H9 (cell line): ENCODE measurements at regions not wholly inside any gene's neighbourhood (a gene's known extent, or its start where the extent isn't known, plus 50 kb on each side); places are given as distances from the start of the nearest gene placed in this dataset.

Experiments
- DNase-seq: peaks from one replicate; pipeline ENCODE4 v3.0.0-alpha.2; 2017
- H2AFZ ChIP-seq: one replicate; pipeline ENCODE4 v1.6.1; 2013; ENCODE audit warnings: mild to moderate bottlenecking, low read length, control low read depth, moderate library complexity
- H2AK5ac ChIP-seq: 2 replicates; pipeline ENCODE4 v1.6.1; 2013; ENCODE audit warnings: low read length, control low read depth, mixed read lengths; ENCODE audit not compliant: insufficient read length
- H2BK120ac ChIP-seq: one replicate; pipeline ENCODE4 v1.6.1; 2013; ENCODE audit warnings: low read depth, mild to moderate bottlenecking, low read length, control low read depth, inconsistent platforms; ENCODE audit not compliant: poor library complexity, severe bottlenecking
- H2BK12ac ChIP-seq: 2 replicates; pipeline ENCODE4 v1.6.1; 2013; ENCODE audit warnings: low read length, control low read depth, mixed read lengths, low read depth; ENCODE audit not compliant: insufficient read length
- H2BK15ac ChIP-seq: 2 replicates; pipeline ENCODE4 v1.6.1; 2013; ENCODE audit warnings: low read depth, low read length, control low read depth
- H2BK20ac ChIP-seq: one replicate; pipeline ENCODE4 v1.6.1; 2013; ENCODE audit warnings: low read depth, mild to moderate bottlenecking, low read length, control low read depth, inconsistent platforms; ENCODE audit not compliant: poor library complexity, severe bottlenecking
- H2BK5ac ChIP-seq: 2 replicates; pipeline ENCODE4 v1.6.1; 2013; ENCODE audit warnings: low read length, control low read depth, mixed read lengths; ENCODE audit not compliant: insufficient read length
- H3K14ac ChIP-seq: 2 replicates; pipeline ENCODE4 v1.6.1; 2013; ENCODE audit warnings: low read length, control low read depth; ENCODE audit not compliant: insufficient read depth
- H3K18ac ChIP-seq: 2 replicates; pipeline ENCODE4 v1.6.1; 2013; ENCODE audit warnings: low read depth, mild to moderate bottlenecking, mixed read lengths, low read length, control low read depth; ENCODE audit not compliant: insufficient read length
- H3K23ac ChIP-seq: 2 replicates; pipeline ENCODE4 v1.6.1; 2013; ENCODE audit warnings: low read length, control low read depth, mixed read lengths, low read depth; ENCODE audit not compliant: insufficient read length
- H3K23me2 ChIP-seq: 2 replicates; pipeline ENCODE4 v1.6.1; 2013; ENCODE audit warnings: low read depth, mild to moderate bottlenecking, mixed read lengths, low read length, control low read depth; ENCODE audit not compliant: insufficient read length, poor library complexity, severe bottlenecking
- H3K27ac ChIP-seq: 2 replicates; pipeline ENCODE4 v1.5.1; 2013; ENCODE audit warnings: low read length, control low read depth, mixed read lengths, low read depth; ENCODE audit not compliant: insufficient read length
- H3K27me3 ChIP-seq: 2 replicates; pipeline ENCODE4 v1.6.1; 2013; ENCODE audit warnings: low read length, control low read depth, inconsistent platforms; ENCODE audit not compliant: insufficient read depth
- H3K4ac ChIP-seq: 2 replicates; pipeline ENCODE4 v1.6.1; 2013; ENCODE audit warnings: low read depth, mild to moderate bottlenecking, control low read depth, inconsistent platforms, low read length, moderate library complexity
- H3K4me1 ChIP-seq: 2 replicates; pipeline ENCODE4 v1.6.1; 2013; ENCODE audit warnings: low read length, control low read depth, inconsistent platforms; ENCODE audit not compliant: insufficient read depth
- H3K4me2 ChIP-seq: 2 replicates; pipeline ENCODE4 v1.6.1; 2013; ENCODE audit warnings: low read length, control low read depth, mixed read lengths; ENCODE audit not compliant: insufficient read length, insufficient read depth
- H3K56ac ChIP-seq: 2 replicates; pipeline ENCODE4 v1.6.1; 2013; ENCODE audit warnings: low read depth, mild to moderate bottlenecking, mixed read lengths, low read length, control low read depth; ENCODE audit not compliant: insufficient read length
- H3K79me1 ChIP-seq: 2 replicates; pipeline ENCODE4 v1.6.1; 2013; ENCODE audit warnings: low read depth, mild to moderate bottlenecking, moderate library complexity, low read length, control low read depth, inconsistent platforms; ENCODE audit not compliant: insufficient read depth, poor library complexity, severe bottlenecking
- H3K79me2 ChIP-seq: 2 replicates; pipeline ENCODE4 v1.6.1; 2013; ENCODE audit warnings: low read length, control low read depth, inconsistent platforms; ENCODE audit not compliant: insufficient read depth
- H3K9ac ChIP-seq: 2 replicates; pipeline ENCODE4 v1.6.1; 2013; ENCODE audit warnings: low read length, control low read depth, mixed read lengths; ENCODE audit not compliant: insufficient read length; ENCODE audit errors: extremely low read depth
- H3K9me3 ChIP-seq: one replicate; pipeline ENCODE4 v1.6.1; 2013; ENCODE audit warnings: low read depth, low read length, inconsistent platforms; ENCODE audit not compliant: control insufficient read depth
- H3T11ph ChIP-seq: one replicate; pipeline ENCODE4 v1.6.1; 2013; ENCODE audit warnings: mild to moderate bottlenecking, low read length, control low read depth, inconsistent platforms
- H4K20me1 ChIP-seq: one replicate; pipeline ENCODE4 v1.6.1; 2013; ENCODE audit not compliant: control insufficient read depth, insufficient read length, insufficient read depth
- H4K5ac ChIP-seq: 2 replicates; pipeline ENCODE4 v1.6.1; 2013; ENCODE audit warnings: low read depth, mild to moderate bottlenecking, mixed read lengths, low read length, control low read depth; ENCODE audit not compliant: insufficient read length
- H4K8ac ChIP-seq: replicated peaks from 2 replicates; pipeline ENCODE4 v1.6.1; 2013; ENCODE audit warnings: low read length, control low read depth, mixed read lengths, low read depth; ENCODE audit not compliant: insufficient read length
- H4K91ac ChIP-seq: 2 replicates; pipeline ENCODE4 v1.6.1; 2013; ENCODE audit warnings: low read depth, mild to moderate bottlenecking, moderate library complexity, mixed read lengths, low read length, control low read depth; ENCODE audit not compliant: insufficient read length
- H3K27ac Mint-ChIP-seq, 3 experiments: 2 replicates in 2 of 3; 3 replicates in 1 of 3; pipeline ENCODE4 v1.8.0; 2020 to 2021; ENCODE audit warnings: mixed read lengths in 3 of 3, mild to moderate bottlenecking in 1 of 3, moderate library complexity in 1 of 3
- H3K27me3 Mint-ChIP-seq: 2 replicates; pipeline ENCODE4 v1.8.0; 2021; ENCODE audit warnings: low read depth, mild to moderate bottlenecking, moderate library complexity, mixed read lengths
- H3K36me3 Mint-ChIP-seq, 3 experiments: 2 replicates in 2 of 3; 3 replicates in 1 of 3; pipeline ENCODE4 v1.8.0; 2020 to 2021; ENCODE audit warnings: low read depth in 3 of 3, mixed read lengths in 3 of 3; ENCODE audit not compliant: insufficient read depth in 1 of 3
- H3K4me1 Mint-ChIP-seq, 2 experiments: 2 replicates each; pipeline ENCODE4 v1.8.0; 2020; ENCODE audit warnings: mixed read lengths in 2 of 2
- H3K4me3 Mint-ChIP-seq, 2 experiments: 2 replicates in 1 of 2; 3 replicates in 1 of 2; pipeline ENCODE4 v1.8.0; 2020 to 2021; ENCODE audit warnings: mild to moderate bottlenecking in 2 of 2, mixed read lengths in 2 of 2, moderate library complexity in 1 of 2
- H3K9me3 Mint-ChIP-seq, 2 experiments: 2 replicates in 1 of 2; 3 replicates in 1 of 2; pipeline ENCODE4 v1.8.0; 2020; ENCODE audit warnings: mild to moderate bottlenecking in 2 of 2, mixed read lengths in 2 of 2, moderate library complexity in 1 of 2
- WGBS: extraction: QIAGEN DNeasy Blood & Tissue Kit; methylation state at CpG from one replicate; pipeline ENCODE4 v1.1.7; 2013; ENCODE audit warnings: missing lambda C conversion rate, low lambda C conversion rate, mixed read lengths; ENCODE audit not compliant: insufficient read length; ENCODE audit errors: extremely low coverage; 5-methylcytosine and 5-hydroxymethylcytosine counted together
- TF ChIP-seq, protein P1 (sequence below): fragments of 200-600 bp; sonication (generic); conservative IDR thresholded peaks from 3 replicates; pipeline ENCODE4 v1.8.0; 2021; ENCODE audit warnings: antibody characterized with exemption, mild to moderate bottlenecking

DNA sequence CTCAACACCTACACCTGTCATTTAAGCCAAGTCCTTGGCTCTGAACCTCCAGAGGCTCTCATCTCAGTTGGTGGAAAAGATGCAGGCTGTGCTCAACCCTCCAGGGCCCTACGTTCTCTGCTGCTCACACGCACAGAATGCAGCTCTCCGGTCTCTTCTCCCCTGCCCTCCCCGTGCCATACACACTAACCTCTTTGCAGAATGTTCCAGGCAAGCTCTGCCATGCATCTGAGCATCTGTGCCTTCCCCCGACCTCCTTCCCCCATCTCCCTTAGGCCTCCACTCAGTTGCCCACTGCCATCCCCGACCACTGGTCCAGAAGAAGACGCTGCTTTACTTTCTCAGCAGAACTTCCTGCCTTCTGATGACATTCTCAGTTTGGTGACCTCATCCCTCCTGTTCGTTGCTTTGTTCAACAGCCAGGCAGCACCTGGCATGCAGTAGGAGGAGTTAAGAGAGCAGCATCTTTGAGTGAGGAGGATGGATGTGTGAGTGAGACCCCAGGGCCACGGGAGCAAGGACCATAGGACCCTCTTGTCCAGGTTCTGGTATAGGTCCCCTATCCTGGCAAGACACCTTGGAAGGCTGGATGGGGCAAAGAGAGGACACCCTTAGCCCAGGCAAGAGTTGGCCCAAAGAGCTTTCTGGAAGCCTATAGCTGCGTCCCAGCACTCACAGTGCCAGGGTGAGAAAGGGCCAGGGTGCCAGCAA is 598.0 kb downstream of the BRD1 start:
- H3K27ac Mint-ChIP-seq, result no peak overlapping the region
- Histone ChIP-seq H3K9me3 (no peaks in the 10 kb centered on the region), H3K4me1 (no peaks in the 10 kb centered on the region; the same call in 1 of the 2 replicates), H2BK15ac (no peak overlapping the region), H3K23me2 (no peaks in the 10 kb centered on the region), H3T11ph (no peak overlapping the region), H4K8ac (no peak overlapping the region), H3K4ac (no peak overlapping the region), H3K27me3 (no peaks in the 10 kb centered on the region), H3K23ac (no peak overlapping the region), H3K4me2 (no peak overlapping the region), H4K5ac (no peak overlapping the region), H3K14ac (no peak overlapping the region; the same call in 1 of the 2 replicates), H2AFZ (no peak overlapping the region), H2BK120ac (no peak overlapping the region), H2BK20ac (no peak overlapping the region), H2BK12ac (no peak overlapping the region), H3K79me1 (no peaks in the 10 kb centered on the region), H4K91ac (no peak overlapping the region), H3K56ac (no peak overlapping the region), H3K27ac (no peak overlapping the region), H4K20me1 (no peaks in the 10 kb centered on the region), H3K18ac (no peak overlapping the region), H3K79me2 (no peaks in the 10 kb centered on the region), H3K9ac (no peak overlapping the region), H2BK5ac (no peak overlapping the region), H2AK5ac (no peak overlapping the region)
- DNase-seq, result peak; percentile 8
- TF ChIP-seq, protein P1, sequence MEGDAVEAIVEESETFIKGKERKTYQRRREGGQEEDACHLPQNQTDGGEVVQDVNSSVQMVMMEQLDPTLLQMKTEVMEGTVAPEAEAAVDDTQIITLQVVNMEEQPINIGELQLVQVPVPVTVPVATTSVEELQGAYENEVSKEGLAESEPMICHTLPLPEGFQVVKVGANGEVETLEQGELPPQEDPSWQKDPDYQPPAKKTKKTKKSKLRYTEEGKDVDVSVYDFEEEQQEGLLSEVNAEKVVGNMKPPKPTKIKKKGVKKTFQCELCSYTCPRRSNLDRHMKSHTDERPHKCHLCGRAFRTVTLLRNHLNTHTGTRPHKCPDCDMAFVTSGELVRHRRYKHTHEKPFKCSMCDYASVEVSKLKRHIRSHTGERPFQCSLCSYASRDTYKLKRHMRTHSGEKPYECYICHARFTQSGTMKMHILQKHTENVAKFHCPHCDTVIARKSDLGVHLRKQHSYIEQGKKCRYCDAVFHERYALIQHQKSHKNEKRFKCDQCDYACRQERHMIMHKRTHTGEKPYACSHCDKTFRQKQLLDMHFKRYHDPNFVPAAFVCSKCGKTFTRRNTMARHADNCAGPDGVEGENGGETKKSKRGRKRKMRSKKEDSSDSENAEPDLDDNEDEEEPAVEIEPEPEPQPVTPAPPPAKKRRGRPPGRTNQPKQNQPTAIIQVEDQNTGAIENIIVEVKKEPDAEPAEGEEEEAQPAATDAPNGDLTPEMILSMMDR, result no peak
- H3K9me3 Mint-ChIP-seq, result peaks cover 0 to 2% of the 10 kb centered on the region in 2 experiments; a peak in 2 of 5 replicates
- H3K4me3 Mint-ChIP-seq, result no peak overlapping the region
- peaks cover 16% of the 10 kb centered on the region for H3K27me3 Mint-ChIP-seq
- H3K36me3 Mint-ChIP-seq, result no peaks in the 10 kb centered on the region; a peak in 1 of 7 replicates
- H3K4me1 Mint-ChIP-seq, result peaks cover 4 to 6% of the 10 kb centered on the region in 2 experiments; a peak in 3 of 4 replicates
- no CpG with 5 or more reads among the region's 10 CpGs for WGBS
